Nephron progenitor cell (in vitro differentiated cells): ENCODE measurements at regions not wholly inside any gene's neighbourhood (a gene's known extent, or its start where the extent isn't known, plus 50 kb on each side); places are given as distances from the start of the nearest gene placed in this dataset.
A peak's percentile ranks its signal among the peaks of the same experiment; 100 is the strongest.

Experiments
- DNase-seq: peaks from one replicate; pipeline ENCODE4 v3.0.0; 2021
- H3K27ac Mint-ChIP-seq: 2 replicates; pipeline ENCODE4 v1.8.0; 2021; ENCODE audit warnings: mild to moderate bottlenecking, moderate library complexity, mixed read lengths
- H3K27me3 Mint-ChIP-seq: 2 replicates; pipeline ENCODE4 v1.8.0; 2021; ENCODE audit warnings: mild to moderate bottlenecking, low read depth, mixed read lengths; ENCODE audit not compliant: poor library complexity
- H3K36me3 Mint-ChIP-seq: 2 replicates; pipeline ENCODE4 v1.8.0; 2021; ENCODE audit warnings: low read depth, mixed read lengths
- H3K4me1 Mint-ChIP-seq: 2 replicates; pipeline ENCODE4 v1.8.0; 2021; ENCODE audit warnings: mixed read lengths
- H3K4me3 Mint-ChIP-seq: 2 replicates; pipeline ENCODE4 v1.8.0; 2021; ENCODE audit warnings: mild to moderate bottlenecking, moderate library complexity, mixed read lengths
- H3K9me3 Mint-ChIP-seq: 2 replicates; pipeline ENCODE4 v1.8.0; 2021; ENCODE audit warnings: mild to moderate bottlenecking, moderate library complexity, mixed read lengths
- TF ChIP-seq, protein P1 (sequence below): fragments of 200-600 bp; sonication (generic); IDR thresholded peaks from 2 replicates; pipeline ENCODE4 v1.5.0; 2021; ENCODE audit warnings: antibody characterized with exemption

- Mint-ChIP-seq H3K4me3 (no peak overlapping the region), H3K27me3 (peaks cover 26% of the 10 kb centered on the region), H3K36me3 (no peaks in the 10 kb centered on the region), H3K27ac (no peak overlapping the region), H3K9me3 (no peaks in the 10 kb centered on the region), H3K4me1 (peaks cover 71% of the 10 kb centered on the region)
- TF ChIP-seq, protein P1, sequence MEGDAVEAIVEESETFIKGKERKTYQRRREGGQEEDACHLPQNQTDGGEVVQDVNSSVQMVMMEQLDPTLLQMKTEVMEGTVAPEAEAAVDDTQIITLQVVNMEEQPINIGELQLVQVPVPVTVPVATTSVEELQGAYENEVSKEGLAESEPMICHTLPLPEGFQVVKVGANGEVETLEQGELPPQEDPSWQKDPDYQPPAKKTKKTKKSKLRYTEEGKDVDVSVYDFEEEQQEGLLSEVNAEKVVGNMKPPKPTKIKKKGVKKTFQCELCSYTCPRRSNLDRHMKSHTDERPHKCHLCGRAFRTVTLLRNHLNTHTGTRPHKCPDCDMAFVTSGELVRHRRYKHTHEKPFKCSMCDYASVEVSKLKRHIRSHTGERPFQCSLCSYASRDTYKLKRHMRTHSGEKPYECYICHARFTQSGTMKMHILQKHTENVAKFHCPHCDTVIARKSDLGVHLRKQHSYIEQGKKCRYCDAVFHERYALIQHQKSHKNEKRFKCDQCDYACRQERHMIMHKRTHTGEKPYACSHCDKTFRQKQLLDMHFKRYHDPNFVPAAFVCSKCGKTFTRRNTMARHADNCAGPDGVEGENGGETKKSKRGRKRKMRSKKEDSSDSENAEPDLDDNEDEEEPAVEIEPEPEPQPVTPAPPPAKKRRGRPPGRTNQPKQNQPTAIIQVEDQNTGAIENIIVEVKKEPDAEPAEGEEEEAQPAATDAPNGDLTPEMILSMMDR, result no peak
- no peak for DNase-seq
Observed at GRCh38 chr2:236747925-236748324, 178.3 kb downstream of the ACKR3 start.

- peaks cover 75% of the 10 kb centered on the region for H3K4me1 Mint-ChIP-seq
Observed at GRCh38 chr2:236748385-236748784, 178.8 kb downstream of the ACKR3 start.

DNA sequence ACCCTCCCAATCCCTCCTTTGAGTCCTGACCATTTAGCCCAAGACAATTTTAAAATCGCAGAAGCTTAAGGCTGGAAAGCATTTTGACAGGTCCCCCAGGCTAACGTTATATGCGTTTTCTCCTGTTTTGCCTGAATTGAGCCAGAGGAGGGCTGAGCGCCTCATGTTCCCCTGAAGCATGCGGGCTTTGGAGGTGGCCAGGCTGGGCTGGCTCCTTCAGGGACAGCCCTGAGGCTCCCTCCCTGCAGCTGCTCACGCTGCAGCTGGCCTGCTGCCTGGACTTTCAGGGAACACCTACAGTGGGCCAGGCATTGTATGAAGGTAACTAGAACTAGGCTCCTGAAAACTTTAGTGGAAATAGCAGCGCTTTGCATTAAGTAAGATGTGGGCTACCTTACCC, 179.2 kb downstream of the ACKR3 start:
- TF ChIP-seq, protein P1, result no peak
- Mint-ChIP-seq H3K36me3 (no peaks in the 10 kb centered on the region), H3K4me3 (no peak overlapping the region), H3K9me3 (no peaks in the 10 kb centered on the region), H3K27ac (no peak overlapping the region), H3K4me1 (peaks cover 79% of the 10 kb centered on the region), H3K27me3 (peaks cover 23% of the 10 kb centered on the region)
- DNase-seq, result no peak

More at GRCh38 chr2:236748385-236748784, 178.8 kb downstream of the ACKR3 start:
- Mint-ChIP-seq H3K4me3 (no peak overlapping the region), H3K9me3 (no peaks in the 10 kb centered on the region), H3K27me3 (peaks cover 26% of the 10 kb centered on the region), H3K36me3 (no peaks in the 10 kb centered on the region), H3K27ac (no peak overlapping the region)
- TF ChIP-seq, protein P1, result no peak
- DNase-seq, result no peak

GRCh38 chr2:236749346-236749745, 179.7 kb downstream of the ACKR3 start:
- TF ChIP-seq, protein P1, result no peak
- Mint-ChIP-seq H3K4me3 (peak overlapping the region; percentile 18), H3K36me3 (no peaks in the 10 kb centered on the region), H3K27me3 (peaks cover 25% of the 10 kb centered on the region), H3K9me3 (no peaks in the 10 kb centered on the region), H3K27ac (peak overlapping the region; percentile 78), H3K4me1 (peaks cover 82% of the 10 kb centered on the region)
- no peak for DNase-seq

DNA sequence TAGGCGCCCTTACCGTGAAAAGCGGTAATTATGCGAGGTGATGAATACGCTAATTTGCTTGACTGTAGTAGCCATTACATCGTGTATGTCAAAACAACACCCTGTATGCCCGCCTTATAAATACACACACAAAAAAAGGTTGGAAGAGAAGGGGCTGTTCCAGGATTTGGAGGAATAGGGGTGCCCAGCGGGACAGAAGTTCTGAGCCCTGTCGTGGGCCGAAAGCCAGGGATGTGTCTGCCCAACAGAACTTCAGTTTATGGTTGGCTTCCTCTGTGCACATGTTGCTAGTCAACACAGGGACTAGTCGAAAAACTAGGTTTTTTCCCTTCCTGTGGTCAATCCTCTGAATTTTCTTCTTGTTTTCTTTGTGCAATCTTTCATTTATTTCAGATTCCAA, 182.5 kb downstream of the ACKR3 start:
- Mint-ChIP-seq H3K27ac (no peak overlapping the region), H3K4me3 (no peak overlapping the region), H3K9me3 (no peaks in the 10 kb centered on the region), H3K4me1 (peaks cover 73% of the 10 kb centered on the region), H3K36me3 (no peaks in the 10 kb centered on the region), H3K27me3 (peaks cover 29% of the 10 kb centered on the region)
- TF ChIP-seq, protein P1, result no peak
- DNase-seq, result no peak

GRCh38 chr2:236753606-236754270, 184.1 kb downstream of the ACKR3 start:
- no peak overlapping the region for H3K4me3 Mint-ChIP-seq
- peaks cover 24% of the 10 kb centered on the region for H3K27me3 Mint-ChIP-seq
- TF ChIP-seq, protein P1, result no peak
- DNase-seq, result no peak
- peaks cover 57% of the 10 kb centered on the region for H3K4me1 Mint-ChIP-seq
- no peaks in the 10 kb centered on the region for H3K36me3 Mint-ChIP-seq
- no peak overlapping the region for H3K27ac Mint-ChIP-seq
- no peaks in the 10 kb centered on the region for H3K9me3 Mint-ChIP-seq
